ENCODE measurements at regions not wholly inside any gene's neighbourhood (a gene's known extent, or its start where the extent isn't known, plus 50 kb on each side); places are given as distances from the start of the nearest gene placed in this dataset.

DNA sequence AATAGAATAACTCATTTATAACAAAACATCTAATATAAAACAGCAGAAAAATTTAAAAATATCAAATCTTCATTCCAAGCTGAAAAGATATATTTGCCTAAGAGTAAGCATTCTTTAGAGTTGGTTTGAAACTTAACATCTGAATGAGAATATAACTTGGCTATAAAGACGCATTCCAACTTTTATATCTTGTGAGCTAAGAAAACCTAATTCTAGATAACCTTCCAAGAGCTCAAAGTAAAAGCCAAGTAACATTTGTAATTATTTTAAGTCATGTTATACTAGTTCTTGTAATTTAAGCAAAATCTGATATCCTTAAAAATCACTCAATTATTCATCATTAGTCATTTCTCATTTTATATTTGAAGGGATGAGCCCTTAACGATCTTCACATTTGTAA is 368.9 kb downstream of the C12orf50 start:
- TF ChIP-seq, protein P1, sequence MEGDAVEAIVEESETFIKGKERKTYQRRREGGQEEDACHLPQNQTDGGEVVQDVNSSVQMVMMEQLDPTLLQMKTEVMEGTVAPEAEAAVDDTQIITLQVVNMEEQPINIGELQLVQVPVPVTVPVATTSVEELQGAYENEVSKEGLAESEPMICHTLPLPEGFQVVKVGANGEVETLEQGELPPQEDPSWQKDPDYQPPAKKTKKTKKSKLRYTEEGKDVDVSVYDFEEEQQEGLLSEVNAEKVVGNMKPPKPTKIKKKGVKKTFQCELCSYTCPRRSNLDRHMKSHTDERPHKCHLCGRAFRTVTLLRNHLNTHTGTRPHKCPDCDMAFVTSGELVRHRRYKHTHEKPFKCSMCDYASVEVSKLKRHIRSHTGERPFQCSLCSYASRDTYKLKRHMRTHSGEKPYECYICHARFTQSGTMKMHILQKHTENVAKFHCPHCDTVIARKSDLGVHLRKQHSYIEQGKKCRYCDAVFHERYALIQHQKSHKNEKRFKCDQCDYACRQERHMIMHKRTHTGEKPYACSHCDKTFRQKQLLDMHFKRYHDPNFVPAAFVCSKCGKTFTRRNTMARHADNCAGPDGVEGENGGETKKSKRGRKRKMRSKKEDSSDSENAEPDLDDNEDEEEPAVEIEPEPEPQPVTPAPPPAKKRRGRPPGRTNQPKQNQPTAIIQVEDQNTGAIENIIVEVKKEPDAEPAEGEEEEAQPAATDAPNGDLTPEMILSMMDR (IDR thresholded peaks at IDR 0.05; ENCODE audit: partially characterized antibody, unreplicated experiment) = no peak
- Mint-ChIP-seq H3K27me3 (ENCODE audit: unreplicated experiment) (no peaks in the 10 kb centered on the region), H3K9me3 (ENCODE audit: unreplicated experiment) (no peaks in the 10 kb centered on the region), H3K27ac (ENCODE audit: unreplicated experiment) (no peak overlapping the region), H3K4me3 (ENCODE audit: unreplicated experiment) (no peak overlapping the region), H3K4me1 (ENCODE audit: low read depth, unreplicated experiment) (no peaks in the 10 kb centered on the region), H3K36me3 (ENCODE audit: unreplicated experiment) (no peaks in the 10 kb centered on the region)
- no peak for DNase-seq

DNA sequence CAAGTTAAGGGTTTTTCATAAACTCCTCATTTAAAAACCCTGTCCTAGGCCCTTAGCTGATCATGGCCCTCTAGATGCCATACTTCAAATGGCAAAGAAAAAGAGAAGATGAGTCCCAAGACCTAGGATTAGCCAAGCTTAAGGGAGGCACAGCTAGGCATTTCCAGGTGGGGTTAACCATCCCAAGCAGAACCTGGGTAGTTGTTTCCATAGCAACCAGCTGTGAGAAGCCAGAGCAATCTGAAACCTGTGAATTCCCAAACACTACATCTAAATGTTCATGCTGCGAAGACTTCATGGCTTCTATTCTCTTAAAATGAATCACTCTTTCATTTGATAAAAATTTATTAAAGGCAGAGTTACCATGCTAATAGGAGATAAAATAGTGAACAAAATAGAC is 372.9 kb downstream of the C12orf50 start:
- no peaks in the 10 kb centered on the region for H3K36me3 Mint-ChIP-seq (ENCODE audit: unreplicated experiment)
- no peaks in the 10 kb centered on the region for H3K4me1 Mint-ChIP-seq (ENCODE audit: low read depth, unreplicated experiment)
- no peaks in the 10 kb centered on the region for H3K9me3 Mint-ChIP-seq (ENCODE audit: unreplicated experiment)
- H3K27ac Mint-ChIP-seq (ENCODE audit: unreplicated experiment) = no peak overlapping the region
- H3K27me3 Mint-ChIP-seq (ENCODE audit: unreplicated experiment) = no peaks in the 10 kb centered on the region
- no peak overlapping the region for H3K4me3 Mint-ChIP-seq (ENCODE audit: unreplicated experiment)
- TF ChIP-seq, protein P1 (IDR thresholded peaks at IDR 0.05; ENCODE audit: partially characterized antibody, unreplicated experiment) = no peak
- DNase-seq = no peak

DNA sequence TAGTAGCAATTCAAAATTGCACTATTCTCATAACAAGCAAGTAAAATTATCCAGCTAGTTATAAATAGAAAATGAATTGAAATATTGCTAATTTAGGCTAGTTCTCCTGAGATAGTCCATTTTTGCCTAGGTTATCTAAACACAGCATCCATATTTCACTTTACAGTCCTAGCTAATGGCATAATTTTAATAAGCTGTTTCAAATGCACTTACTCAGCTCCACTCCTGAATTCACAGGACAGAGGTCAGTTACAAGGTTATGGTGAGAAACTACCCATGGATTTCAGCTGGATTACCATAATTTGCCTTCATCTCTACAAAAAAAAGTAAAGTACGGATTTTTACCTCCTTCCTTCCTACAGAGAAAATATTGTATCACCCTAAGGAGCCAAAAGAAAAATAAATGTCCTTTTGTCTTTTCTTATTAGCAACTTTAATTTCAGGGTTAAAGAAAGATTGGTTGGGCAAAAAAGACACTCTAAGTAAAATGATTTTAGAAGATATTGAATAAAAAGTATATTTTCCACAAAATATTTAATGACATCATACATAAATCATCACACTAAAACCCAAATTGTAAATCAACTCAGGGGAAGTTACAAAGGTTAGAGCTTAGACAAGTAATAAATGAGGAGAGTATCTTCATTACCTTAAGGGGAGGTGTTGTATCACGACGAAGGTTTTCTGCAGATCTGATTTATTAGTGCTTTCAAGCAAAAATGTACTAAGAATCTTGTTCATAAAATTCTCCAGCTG is 377.4 kb downstream of the C12orf50 start:
- no peak overlapping the region for H3K4me3 Mint-ChIP-seq (ENCODE audit: unreplicated experiment)
- H3K4me1 Mint-ChIP-seq (ENCODE audit: low read depth, unreplicated experiment) = no peaks in the 10 kb centered on the region
- H3K36me3 Mint-ChIP-seq (ENCODE audit: unreplicated experiment) = no peaks in the 10 kb centered on the region
- no peaks in the 10 kb centered on the region for H3K9me3 Mint-ChIP-seq (ENCODE audit: unreplicated experiment)
- no peak for DNase-seq
- no peak overlapping the region for H3K27ac Mint-ChIP-seq (ENCODE audit: unreplicated experiment)
- TF ChIP-seq, protein P1 (IDR thresholded peaks at IDR 0.05; ENCODE audit: partially characterized antibody, unreplicated experiment) = no peak
- no peaks in the 10 kb centered on the region for H3K27me3 Mint-ChIP-seq (ENCODE audit: unreplicated experiment)

DNA sequence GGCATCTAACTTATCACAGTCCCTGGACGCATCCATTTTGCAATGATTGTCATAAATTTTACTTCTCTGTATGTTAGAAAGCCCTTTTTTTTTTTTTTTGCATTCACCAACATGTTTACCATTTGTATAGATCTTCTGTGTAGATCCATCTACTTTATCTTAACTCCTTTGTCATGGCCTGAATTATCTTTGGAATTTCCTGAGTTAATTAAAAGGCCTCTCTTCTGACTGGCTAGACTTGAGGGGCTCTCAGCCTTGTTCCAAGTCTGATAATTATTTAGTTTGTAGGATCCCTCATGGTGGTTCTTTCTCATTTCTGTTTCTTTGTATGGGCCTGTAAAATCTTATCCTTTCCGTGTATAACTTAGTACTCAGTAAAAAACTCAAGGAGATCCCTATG is 387.0 kb downstream of the C12orf50 start:
- H3K4me1 Mint-ChIP-seq (ENCODE audit: low read depth, unreplicated experiment) = no peaks in the 10 kb centered on the region
- H3K36me3 Mint-ChIP-seq (ENCODE audit: unreplicated experiment) = no peaks in the 10 kb centered on the region
- TF ChIP-seq, protein P1 (IDR thresholded peaks at IDR 0.05; ENCODE audit: partially characterized antibody, unreplicated experiment) = no peak
- no peaks in the 10 kb centered on the region for H3K9me3 Mint-ChIP-seq (ENCODE audit: unreplicated experiment)
- no peak overlapping the region for H3K27ac Mint-ChIP-seq (ENCODE audit: unreplicated experiment)
- H3K27me3 Mint-ChIP-seq (ENCODE audit: unreplicated experiment) = no peaks in the 10 kb centered on the region
- H3K4me3 Mint-ChIP-seq (ENCODE audit: unreplicated experiment) = no peak overlapping the region
- DNase-seq = no peak

DNA sequence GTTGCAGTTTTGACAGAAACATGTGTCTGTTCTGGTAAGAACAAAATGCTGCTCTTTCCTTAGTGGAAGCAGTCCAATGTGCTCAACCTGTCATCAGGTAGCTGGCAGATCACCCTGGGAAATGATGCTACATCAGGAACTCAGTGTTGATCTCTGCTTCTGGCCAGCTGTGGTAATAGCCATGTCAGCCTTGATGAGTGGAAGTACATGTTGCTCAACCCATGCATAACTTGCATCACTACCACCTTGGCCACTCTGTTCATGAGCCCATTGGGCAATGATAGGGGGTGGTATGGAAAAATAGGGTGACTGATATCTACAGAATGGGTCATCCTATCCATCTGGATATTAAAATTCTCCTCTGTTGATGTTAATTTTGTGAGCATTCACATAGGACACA is 411.0 kb downstream of the C12orf50 start:
- DNase-seq = no peak
- H3K27ac Mint-ChIP-seq (ENCODE audit: unreplicated experiment) = no peak overlapping the region
- no peaks in the 10 kb centered on the region for H3K9me3 Mint-ChIP-seq (ENCODE audit: unreplicated experiment)
- TF ChIP-seq, protein P1 (IDR thresholded peaks at IDR 0.05; ENCODE audit: partially characterized antibody, unreplicated experiment) = no peak
- H3K4me3 Mint-ChIP-seq (ENCODE audit: unreplicated experiment) = no peak overlapping the region
- no peaks in the 10 kb centered on the region for H3K36me3 Mint-ChIP-seq (ENCODE audit: unreplicated experiment)
- no peaks in the 10 kb centered on the region for H3K4me1 Mint-ChIP-seq (ENCODE audit: low read depth, unreplicated experiment)
- H3K27me3 Mint-ChIP-seq (ENCODE audit: unreplicated experiment) = no peaks in the 10 kb centered on the region

All from glutamatergic neuron (in vitro differentiated cells).